HCT116 (cell line): ENCODE measurements at regions not wholly inside any gene's neighbourhood (a gene's known extent, or its start where the extent isn't known, plus 50 kb on each side); places are given as distances from the start of the nearest gene placed in this dataset.

ENCODE experiments used
- ATAC-seq: fragments of 200-7000 bp; cut with Tn5 transposase; 2 replicates; pipeline ENCODE4 v1.9.1; 2020; ENCODE audit warnings: mild to moderate bottlenecking, moderate library complexity
- BruUV-seq: library from RNA; stranded (reverse); fragments of 400-500 nt; replicated peaks from 2 replicates; lab custom pipeline; 2021; lab: Mats Ljungman, UMichigan
- CTCF ChIA-PET: fragments of 300-600 bp; sonication (Branson Sonifier 250); formaldehyde crosslinking; loops from one replicate; lab custom pipeline; 2021; ENCODE audit warnings: antibody characterized with exemption; lab: Charles Lee
- POLR2A ChIA-PET: fragments of 300-600, 350-600 bp; sonication (Branson Sonifier 250); formaldehyde crosslinking; loops from one replicate; lab custom pipeline; 2021; ENCODE audit warnings: antibody characterized with exemption; lab: Charles Lee
- RAD21 ChIA-PET, 2 experiments: fragments of 300-600 bp; sonication (Branson Sonifier 250); formaldehyde crosslinking; loops; one replicate each; lab custom pipeline; 2023; ENCODE audit warnings: low total read pairs in 2 of 2; ENCODE audit not compliant: uncharacterized antibody in 2 of 2, unreplicated experiment in 2 of 2, low non-redundant PET in 1 of 2; lab: Charles Lee
- DNase-seq: peaks from one replicate; pipeline ENCODE4 v3.0.0-alpha.2; 2010; ENCODE audit warnings: low read depth, low spot score
- H2AFZ ChIP-seq: fragments of 200-600 bp; shearing (Covaris generic), sonication (generic); 2 replicates; pipeline ENCODE4 v1.6.1; 2017; ENCODE audit warnings: low read depth, mixed run types, mixed read lengths, antibody characterized with exemption, low read length; ENCODE audit not compliant: poor library complexity, severe bottlenecking
- H3K27ac ChIP-seq: 2 replicates; pipeline ENCODE4 v1.5.1; 2012; ENCODE audit warnings: low read depth, low read length
- H3K27me3 ChIP-seq: fragments of 200-600 bp; sonication (generic); 2 replicates; pipeline ENCODE4 v1.6.1; 2016; ENCODE audit warnings: mixed run types, low read length, mixed read lengths; ENCODE audit not compliant: insufficient read depth
- H3K36me3 ChIP-seq, 2 experiments: fragments of 200-500 bp in 1 of 2; fragments of 200-600 bp in 1 of 2; sonication (Bioruptor generic) in 1 of 2; sonication (generic) in 1 of 2; 2 replicates each; pipeline versions ENCODE4 v1.5.1 to v1.6.1; 2014 to 2016; ENCODE audit warnings: low read length in 2 of 2, inconsistent platforms in 1 of 2, mixed read lengths in 1 of 2, mixed run types in 1 of 2; ENCODE audit not compliant: insufficient read depth in 2 of 2, control insufficient read depth in 1 of 2
- H3K4me1 ChIP-seq, 2 experiments: fragments of 200-600 bp in 1 of 2; sonication (generic) in 1 of 2; 2 replicates each; pipeline versions ENCODE4 v1.5.1 to v1.6.1; 2012 to 2017; ENCODE audit warnings: low read length in 2 of 2, inconsistent platforms in 1 of 2, mild to moderate bottlenecking in 1 of 2, mixed read lengths in 1 of 2, mixed run types in 1 of 2, moderate library complexity in 1 of 2; ENCODE audit not compliant: insufficient read depth in 2 of 2, control insufficient read depth in 1 of 2
- H3K4me2 ChIP-seq: fragments of 200-600 bp; sonication (generic); 2 replicates; pipeline ENCODE4 v1.6.1; 2017; ENCODE audit warnings: mixed run types, low read length, mixed read lengths
- H3K4me3 ChIP-seq, 2 experiments: fragments of 200-600 bp in 1 of 2; sonication (generic) in 1 of 2; replicated peaks in 1 of 2; 2 replicates each; pipeline ENCODE4 v1.5.1; 2011 to 2016; ENCODE audit warnings: low read length in 2 of 2, control low read depth in 1 of 2, low read depth in 1 of 2, mild to moderate bottlenecking in 1 of 2, mixed read lengths in 1 of 2, mixed run types in 1 of 2
- H3K79me2 ChIP-seq: fragments of 200-600 bp; sonication (generic); 2 replicates; pipeline ENCODE4 v1.6.1; 2017; ENCODE audit warnings: mild to moderate bottlenecking, mixed run types, low read length, moderate library complexity, mixed read lengths; ENCODE audit not compliant: insufficient read depth
- H3K9ac ChIP-seq: fragments of 200-600 bp; sonication (generic); 2 replicates; pipeline ENCODE4 v1.6.1; 2016; ENCODE audit warnings: low read length, mixed read lengths
- H3K9me2 ChIP-seq: fragments of 200-600 bp; sonication (generic), shearing (Covaris generic); 2 replicates; pipeline ENCODE4 v1.6.1; 2017; ENCODE audit warnings: mixed run types, mild to moderate bottlenecking, moderate library complexity; ENCODE audit not compliant: insufficient read depth
- H3K9me3 ChIP-seq, 2 experiments: fragments of 200-500 bp in 1 of 2; fragments of 200-600 bp in 1 of 2; sonication (Bioruptor generic) in 1 of 2; sonication (generic) in 1 of 2; 2 replicates each; pipeline ENCODE4 v1.6.1; 2014 to 2017; ENCODE audit warnings: low read length in 2 of 2, mixed read lengths in 2 of 2, inconsistent platforms in 1 of 2, low read depth in 1 of 2, mild to moderate bottlenecking in 1 of 2, mixed run types in 1 of 2, moderate library complexity in 1 of 2; ENCODE audit not compliant: control insufficient read depth in 1 of 2, insufficient read depth in 1 of 2
- H4K20me1 ChIP-seq: fragments of 200-600 bp; sonication (generic), shearing (Covaris generic); 2 replicates; pipeline ENCODE4 v1.6.1; 2017; ENCODE audit warnings: mixed run types, mild to moderate bottlenecking, moderate library complexity; ENCODE audit not compliant: insufficient read depth
- CBX3 ChIP-seq: IDR thresholded peaks from 2 replicates; pipeline ENCODE4 v1.6.1; 2012; ENCODE audit warnings: low read depth
- CEBPB ChIP-seq: IDR thresholded peaks from 2 replicates; pipeline ENCODE4 v1.6.1; 2012; ENCODE audit warnings: low read depth
- EGR1 ChIP-seq: IDR thresholded peaks from 2 replicates; pipeline ENCODE4 v1.6.1; 2012; ENCODE audit warnings: low read depth
- ELF1 ChIP-seq: IDR thresholded peaks from 2 replicates; pipeline ENCODE4 v1.6.1; 2012; ENCODE audit warnings: low read depth, borderline replicate concordance
- EZH2 ChIP-seq: fragments of 200-600 bp; sonication (generic); IDR thresholded peaks from 2 replicates; pipeline ENCODE4 v1.6.1; 2017; ENCODE audit warnings: antibody characterized with exemption, mixed run types
- EZH2phosphoT487 ChIP-seq: fragments of 200-600 bp; IDR thresholded peaks from 2 replicates; pipeline ENCODE4 v1.6.1; 2018; ENCODE audit warnings: antibody characterized with exemption, borderline replicate concordance
- FOSL1 ChIP-seq: IDR thresholded peaks from 2 replicates; pipeline ENCODE4 v1.6.1; 2012; ENCODE audit warnings: low read depth
- JUND ChIP-seq: IDR thresholded peaks from 2 replicates; pipeline ENCODE4 v1.6.1; 2012
- POLR2A ChIP-seq: IDR thresholded peaks from 2 replicates; pipeline ENCODE4 v1.7.0; 2011; ENCODE audit warnings: borderline replicate concordance; ENCODE audit not compliant: insufficient read depth, insufficient read length; ENCODE audit errors: extremely low read depth
- POLR2AphosphoS5 ChIP-seq: IDR thresholded peaks from 2 replicates; pipeline ENCODE4 v1.6.1; 2011; ENCODE audit warnings: mild to moderate bottlenecking, low read depth, low read length, moderate library complexity
- RAD21 ChIP-seq: IDR thresholded peaks from 2 replicates; pipeline ENCODE4 v1.6.1; 2012; ENCODE audit warnings: low read depth, mild to moderate bottlenecking
- SIN3A ChIP-seq: IDR thresholded peaks from 2 replicates; pipeline ENCODE4 v1.6.1; 2012; ENCODE audit warnings: low read depth
- SP1 ChIP-seq: IDR thresholded peaks from 2 replicates; pipeline ENCODE4 v1.6.1; 2012; ENCODE audit warnings: low read depth
- SRF ChIP-seq: IDR thresholded peaks from 2 replicates; pipeline ENCODE4 v1.6.1; 2012; ENCODE audit warnings: low read depth
- YY1 ChIP-seq: IDR thresholded peaks from 2 replicates; pipeline ENCODE4 v1.6.1; 2011; ENCODE audit warnings: low read length, low read depth, moderate library complexity, mild to moderate bottlenecking; ENCODE audit not compliant: insufficient replicate concordance; ENCODE audit errors: extremely low read depth
- ZNF274 ChIP-seq: fragments of 200-500 bp; sonication (Bioruptor generic); IDR thresholded peaks from 2 replicates; pipeline ENCODE4 v1.6.1; 2014; ENCODE audit warnings: mild to moderate bottlenecking, low read depth, low read length, inconsistent platforms
- intact Hi-C: fragments of 100-400 bp; cut with micrococcal nuclease; formaldehyde crosslinking; loops from 2 replicates; pipeline ENCODE4 v1.10.0; 2022
- TF ChIP-seq, protein P1 (sequence below): IDR thresholded peaks from 2 replicates; pipeline ENCODE4 v1.6.1; 2012
- TF ChIP-seq, protein P2 (sequence below): IDR thresholded peaks from 2 replicates; pipeline ENCODE4 v1.6.1; 2011; ENCODE audit warnings: mild to moderate bottlenecking, low read length, moderate library complexity; ENCODE audit not compliant: insufficient replicate concordance; ENCODE audit errors: extremely low read depth
- TF ChIP-seq, protein P3 (sequence below): IDR thresholded peaks from 2 replicates; pipeline ENCODE4 v1.6.1; 2012; ENCODE audit warnings: low read depth
- TF ChIP-seq, protein P4 (sequence below): IDR thresholded peaks from 2 replicates; pipeline ENCODE4 v1.6.1; 2012

DNA sequence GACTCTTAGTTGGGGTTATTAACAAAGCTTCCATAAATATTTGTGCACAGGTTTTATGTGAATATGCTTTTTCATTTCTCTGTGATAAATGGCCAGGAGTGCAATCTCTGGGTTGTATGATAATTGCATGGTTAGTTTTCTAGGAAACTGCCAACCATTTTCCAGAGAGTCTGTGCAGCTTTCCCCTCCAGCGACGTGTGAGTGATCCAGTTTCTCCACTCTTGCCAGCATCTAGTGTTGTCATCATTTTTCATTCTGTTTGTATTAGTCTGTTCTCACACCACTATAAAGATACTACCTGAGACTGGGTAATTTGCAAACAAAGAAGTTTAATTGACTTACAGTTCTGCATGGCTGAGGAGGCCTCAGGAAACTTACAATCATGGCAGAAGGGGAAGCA is 319.6 kb upstream of the SHH start:
- Histone ChIP-seq H4K20me1 (no peaks in the 10 kb centered on the region), H3K4me3 (no peak overlapping the region), H3K9me2 (no peaks in the 10 kb centered on the region), H3K36me3 (no peaks in the 10 kb centered on the region), H3K4me2 (no peak overlapping the region), H3K9ac (no peak overlapping the region), H3K27ac (no peak overlapping the region), H3K79me2 (no peaks in the 10 kb centered on the region), H2AFZ (no peak overlapping the region), H3K9me3 (no peaks in the 10 kb centered on the region), H3K27me3 (no peaks in the 10 kb centered on the region)
- CTCF ChIA-PET, result no interaction called here
- no peak for ATAC-seq
- POLR2A ChIA-PET, result no interaction called here
- no peak for DNase-seq
- RAD21 ChIA-PET, result no interaction called here
- no peak for TF ChIP-seq POLR2AphosphoS5
- no peak for TF ChIP-seq SRF
- no peak for TF ChIP-seq EZH2phosphoT487
- no peak for TF ChIP-seq SP1
- TF ChIP-seq EGR1, result no peak
- no peak for TF ChIP-seq CEBPB
- no peak for TF ChIP-seq JUND
- TF ChIP-seq YY1, result no peak
- TF ChIP-seq, protein P1, sequence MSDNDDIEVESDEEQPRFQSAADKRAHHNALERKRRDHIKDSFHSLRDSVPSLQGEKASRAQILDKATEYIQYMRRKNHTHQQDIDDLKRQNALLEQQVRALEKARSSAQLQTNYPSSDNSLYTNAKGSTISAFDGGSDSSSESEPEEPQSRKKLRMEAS, result no peak
- TF ChIP-seq SIN3A, result no peak
- no peak for TF ChIP-seq ZNF274
- TF ChIP-seq, protein P2, sequence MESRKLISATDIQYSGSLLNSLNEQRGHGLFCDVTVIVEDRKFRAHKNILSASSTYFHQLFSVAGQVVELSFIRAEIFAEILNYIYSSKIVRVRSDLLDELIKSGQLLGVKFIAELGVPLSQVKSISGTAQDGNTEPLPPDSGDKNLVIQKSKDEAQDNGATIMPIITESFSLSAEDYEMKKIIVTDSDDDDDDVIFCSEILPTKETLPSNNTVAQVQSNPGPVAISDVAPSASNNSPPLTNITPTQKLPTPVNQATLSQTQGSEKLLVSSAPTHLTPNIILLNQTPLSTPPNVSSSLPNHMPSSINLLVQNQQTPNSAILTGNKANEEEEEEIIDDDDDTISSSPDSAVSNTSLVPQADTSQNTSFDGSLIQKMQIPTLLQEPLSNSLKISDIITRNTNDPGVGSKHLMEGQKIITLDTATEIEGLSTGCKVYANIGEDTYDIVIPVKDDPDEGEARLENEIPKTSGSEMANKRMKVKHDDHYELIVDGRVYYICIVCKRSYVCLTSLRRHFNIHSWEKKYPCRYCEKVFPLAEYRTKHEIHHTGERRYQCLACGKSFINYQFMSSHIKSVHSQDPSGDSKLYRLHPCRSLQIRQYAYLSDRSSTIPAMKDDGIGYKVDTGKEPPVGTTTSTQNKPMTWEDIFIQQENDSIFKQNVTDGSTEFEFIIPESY, result no peak
- TF ChIP-seq, protein P3, sequence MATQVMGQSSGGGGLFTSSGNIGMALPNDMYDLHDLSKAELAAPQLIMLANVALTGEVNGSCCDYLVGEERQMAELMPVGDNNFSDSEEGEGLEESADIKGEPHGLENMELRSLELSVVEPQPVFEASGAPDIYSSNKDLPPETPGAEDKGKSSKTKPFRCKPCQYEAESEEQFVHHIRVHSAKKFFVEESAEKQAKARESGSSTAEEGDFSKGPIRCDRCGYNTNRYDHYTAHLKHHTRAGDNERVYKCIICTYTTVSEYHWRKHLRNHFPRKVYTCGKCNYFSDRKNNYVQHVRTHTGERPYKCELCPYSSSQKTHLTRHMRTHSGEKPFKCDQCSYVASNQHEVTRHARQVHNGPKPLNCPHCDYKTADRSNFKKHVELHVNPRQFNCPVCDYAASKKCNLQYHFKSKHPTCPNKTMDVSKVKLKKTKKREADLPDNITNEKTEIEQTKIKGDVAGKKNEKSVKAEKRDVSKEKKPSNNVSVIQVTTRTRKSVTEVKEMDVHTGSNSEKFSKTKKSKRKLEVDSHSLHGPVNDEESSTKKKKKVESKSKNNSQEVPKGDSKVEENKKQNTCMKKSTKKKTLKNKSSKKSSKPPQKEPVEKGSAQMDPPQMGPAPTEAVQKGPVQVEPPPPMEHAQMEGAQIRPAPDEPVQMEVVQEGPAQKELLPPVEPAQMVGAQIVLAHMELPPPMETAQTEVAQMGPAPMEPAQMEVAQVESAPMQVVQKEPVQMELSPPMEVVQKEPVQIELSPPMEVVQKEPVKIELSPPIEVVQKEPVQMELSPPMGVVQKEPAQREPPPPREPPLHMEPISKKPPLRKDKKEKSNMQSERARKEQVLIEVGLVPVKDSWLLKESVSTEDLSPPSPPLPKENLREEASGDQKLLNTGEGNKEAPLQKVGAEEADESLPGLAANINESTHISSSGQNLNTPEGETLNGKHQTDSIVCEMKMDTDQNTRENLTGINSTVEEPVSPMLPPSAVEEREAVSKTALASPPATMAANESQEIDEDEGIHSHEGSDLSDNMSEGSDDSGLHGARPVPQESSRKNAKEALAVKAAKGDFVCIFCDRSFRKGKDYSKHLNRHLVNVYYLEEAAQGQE, result no peak
- TF ChIP-seq, protein P4, sequence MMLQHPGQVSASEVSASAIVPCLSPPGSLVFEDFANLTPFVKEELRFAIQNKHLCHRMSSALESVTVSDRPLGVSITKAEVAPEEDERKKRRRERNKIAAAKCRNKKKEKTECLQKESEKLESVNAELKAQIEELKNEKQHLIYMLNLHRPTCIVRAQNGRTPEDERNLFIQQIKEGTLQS, result no peak
- TF ChIP-seq RAD21, result no peak
- no peak for TF ChIP-seq CBX3
- TF ChIP-seq EZH2, result no peak
- TF ChIP-seq ELF1, result no peak
- TF ChIP-seq FOSL1, result no peak
- no peak for TF ChIP-seq POLR2A
- TF ChIP-seq, all 23 proteins: peak for 0
- peaks cover 0 to 10% of the 10 kb centered on the region in 2 experiments; a peak in 2 of 4 replicates for H3K4me1 ChIP-seq
- BruUV-seq, result no TSS peak
- intact Hi-C loops, result no loop called here
